ENCODE measurements at regions not wholly inside any gene's neighbourhood (a gene's known extent, or its start where the extent isn't known, plus 50 kb on each side); places are given as distances from the start of the nearest gene placed in this dataset.
A peak's percentile ranks its signal among the peaks of the same experiment; 100 is the strongest.
"Not testable (repeated sequence)": the region's sequence is repeated elsewhere in the genome, so short reads cannot be mapped to it uniquely, and the experiment has no call there.

DNA sequence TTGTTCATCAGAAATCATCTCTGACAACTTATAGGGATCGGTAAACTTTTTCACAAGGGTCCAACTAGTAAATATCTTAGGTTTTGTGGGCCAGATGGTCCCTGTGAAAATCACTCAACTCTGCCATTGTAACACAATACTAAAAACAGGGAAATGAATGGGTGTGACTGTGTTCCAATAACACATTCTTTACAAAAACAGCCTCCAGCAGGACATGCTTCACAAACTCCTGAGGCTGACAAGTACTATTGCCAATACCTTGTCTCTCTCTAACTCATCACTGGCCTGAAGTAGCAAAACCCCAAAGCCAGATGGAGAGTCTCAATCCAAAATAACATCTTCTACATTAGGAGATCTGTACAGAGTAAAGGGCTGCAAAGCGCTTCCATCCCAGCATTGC is 312.3 kb downstream of the TOX3 start:
- no peak for DNase-seq

DNA sequence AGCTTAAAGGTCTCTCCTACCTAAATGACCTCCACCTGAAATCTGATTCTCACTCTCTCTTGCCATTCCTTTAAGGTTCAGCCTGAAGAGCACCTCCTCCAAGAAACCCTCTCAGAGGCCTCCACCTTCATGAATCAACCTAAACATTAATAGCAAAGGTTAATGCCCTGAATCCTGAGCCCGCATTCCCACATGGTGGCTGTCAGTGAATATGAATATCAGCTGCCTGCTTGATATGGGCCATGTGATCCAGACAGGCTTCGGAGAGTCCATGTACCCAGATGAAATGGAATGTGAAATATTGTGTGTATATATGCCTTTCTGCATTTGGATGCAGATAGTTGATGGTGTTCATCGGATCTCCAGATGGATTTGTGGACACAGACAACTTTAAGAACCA is 317.5 kb downstream of the TOX3 start:
- no peak for DNase-seq

DNA sequence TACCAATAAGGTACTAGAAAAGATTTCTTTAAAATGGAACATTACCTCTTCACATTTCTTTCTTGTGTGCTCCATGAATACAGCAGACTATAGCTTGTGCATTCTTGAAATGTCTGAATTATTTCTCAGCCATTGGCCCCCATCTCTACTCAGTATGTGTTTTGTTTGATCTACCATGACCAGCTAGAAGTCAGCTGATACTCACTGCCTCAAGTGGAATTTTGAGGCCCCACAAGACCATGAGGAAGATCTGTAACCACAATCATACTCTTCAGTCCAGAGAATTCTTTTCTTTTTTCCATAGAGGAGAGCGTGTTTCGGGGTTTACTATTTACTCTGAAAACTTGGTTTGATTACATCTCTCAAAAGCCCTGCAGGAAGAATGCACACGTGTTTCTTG is 319.1 kb downstream of the TOX3 start:
- no peak for DNase-seq

DNA sequence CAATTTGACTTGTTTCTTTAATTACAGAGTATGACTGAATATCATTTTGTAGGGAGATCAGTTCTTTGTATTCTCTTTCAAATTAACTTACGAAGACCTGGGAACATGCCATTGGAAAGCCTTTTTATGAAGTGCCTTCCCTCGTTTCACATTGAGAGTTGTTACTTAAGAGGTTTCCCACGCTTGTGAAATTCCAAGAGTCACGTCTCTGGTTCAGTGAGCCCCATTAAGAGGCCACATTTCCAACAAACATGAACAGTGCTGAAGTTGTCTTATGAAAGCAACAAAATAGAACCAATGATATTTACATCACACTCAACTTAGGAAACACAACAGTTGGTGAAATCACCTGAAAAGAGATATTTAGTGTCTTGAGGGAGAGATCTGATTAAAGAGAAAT is 334.1 kb downstream of the TOX3 start:
- DNase-seq: no peak

DNA sequence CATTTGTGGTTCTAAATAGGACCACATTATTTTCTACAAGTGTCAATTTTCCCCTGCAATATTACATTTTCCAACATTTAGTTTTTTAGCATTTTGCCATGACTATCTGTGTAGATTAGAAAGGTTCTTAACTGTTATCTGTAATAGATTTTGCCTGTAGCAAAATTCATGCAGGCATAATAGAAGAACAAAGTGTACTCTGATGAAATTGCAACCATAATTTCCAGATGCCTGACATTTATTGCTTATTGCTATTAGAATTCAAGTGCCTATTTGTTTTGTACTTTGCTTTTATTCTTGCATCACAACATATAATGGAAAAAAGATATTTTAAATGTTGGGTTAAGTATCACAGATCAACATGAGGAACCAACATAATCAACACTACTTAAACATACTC is 337.7 kb downstream of the TOX3 start:
- DNase-seq: no peak

DNA sequence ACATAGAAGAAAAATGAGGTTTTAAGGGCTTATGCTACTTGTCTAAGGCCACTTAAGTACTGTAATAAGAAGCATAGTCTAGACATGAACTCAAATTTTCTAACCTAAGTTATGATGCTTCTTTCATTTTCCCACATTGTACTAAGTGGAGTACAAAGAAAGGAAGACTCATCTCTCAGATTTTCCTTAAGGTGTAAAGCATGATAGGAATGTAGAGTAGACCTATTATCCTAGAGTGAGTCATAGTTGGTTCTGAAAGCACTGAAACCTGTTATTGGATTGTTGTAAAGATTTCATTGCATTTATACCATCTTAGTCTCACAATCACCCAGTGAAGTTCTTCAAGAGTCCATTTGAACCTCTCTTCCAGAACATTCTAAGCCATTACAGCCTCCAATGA is 343.8 kb downstream of the TOX3 start:
- no peak for DNase-seq

DNA sequence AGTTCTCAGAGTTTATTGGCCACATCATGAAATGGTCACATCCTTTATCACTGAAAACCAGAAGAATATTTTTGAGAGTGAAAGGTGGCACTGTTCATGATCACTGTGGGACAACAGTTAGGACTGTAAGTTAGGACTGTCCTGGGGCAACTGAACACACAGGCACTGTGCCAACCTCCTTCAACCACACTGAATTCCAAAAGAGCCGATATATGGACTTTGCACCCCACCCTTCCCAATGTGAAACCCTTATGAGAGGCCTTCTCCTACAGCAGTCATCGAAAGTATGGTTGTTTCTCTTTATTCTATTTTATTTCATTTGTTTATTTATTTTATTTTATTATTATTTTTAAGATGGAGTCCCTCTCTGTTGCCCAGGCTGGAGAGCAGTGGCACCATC is 353.5 kb downstream of the TOX3 start:
- no peak for DNase-seq

DNA sequence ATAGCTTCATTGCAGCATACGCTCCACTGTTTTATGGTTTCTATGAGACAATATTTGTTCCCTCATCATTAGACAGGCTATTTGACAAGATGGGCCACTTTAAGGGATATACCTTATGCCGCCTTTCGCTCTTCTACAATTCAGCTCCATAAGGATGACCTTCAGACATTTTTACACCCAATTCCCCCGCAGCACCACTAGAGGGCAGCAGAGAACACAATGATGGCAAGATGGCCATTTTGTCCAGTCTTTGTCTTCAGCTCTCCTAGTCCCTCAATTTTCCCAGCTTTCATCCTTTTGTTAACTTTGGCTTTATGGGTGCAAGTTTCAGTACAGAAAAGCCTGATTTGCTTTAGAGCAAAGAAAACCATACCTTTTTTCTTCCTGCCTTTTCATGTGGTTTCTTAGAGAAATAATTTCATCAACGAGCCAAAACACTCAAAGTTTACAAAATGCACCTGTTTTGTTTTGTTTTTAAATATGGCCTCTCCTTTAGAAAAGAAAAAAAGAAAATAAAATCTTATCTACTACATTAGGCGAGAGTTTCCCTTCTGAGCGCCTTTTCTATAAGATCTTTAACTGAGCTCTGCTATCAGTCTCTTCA is 355.3 kb downstream of the TOX3 start:
- peak; percentile 71 for DNase-seq

DNA sequence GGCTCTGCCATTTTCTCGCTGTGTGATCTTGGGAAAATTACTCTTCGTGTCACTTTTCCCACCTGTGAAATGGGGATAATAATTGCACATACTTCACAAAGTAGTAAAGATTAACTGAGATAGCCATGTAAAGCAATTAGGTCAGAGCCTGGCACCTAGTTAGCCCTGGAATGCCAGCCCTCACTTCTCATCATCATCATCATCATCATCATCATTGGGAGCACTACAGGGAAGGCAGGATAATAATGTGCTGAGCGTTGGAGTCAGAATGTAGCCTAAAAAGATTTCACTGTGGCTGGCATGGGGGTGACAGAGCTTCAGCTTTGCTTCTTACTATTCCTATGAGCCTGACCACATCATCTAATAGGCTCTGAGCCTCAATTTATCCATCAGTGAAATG is 362.6 kb downstream of the TOX3 start:
- DNase-seq: no peak

DNA sequence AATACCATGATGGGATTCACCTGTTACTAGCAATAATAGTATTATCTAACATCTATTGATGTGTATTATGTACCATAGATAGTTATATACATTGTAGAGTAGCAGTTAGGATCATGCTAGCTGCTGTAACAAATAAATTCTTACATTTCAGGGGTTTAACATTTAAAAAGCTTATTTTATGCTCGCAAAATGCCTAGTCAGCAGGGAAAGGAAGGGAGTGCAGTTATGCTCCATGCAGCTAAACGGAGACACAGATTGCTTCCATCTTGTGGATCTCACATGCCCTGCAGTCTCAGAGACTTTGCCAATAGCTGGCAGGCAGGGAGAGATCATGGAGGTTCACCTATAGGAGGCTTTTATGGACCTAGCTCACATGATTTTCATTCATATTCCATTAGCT is 364.1 kb downstream of the TOX3 start:
- DNase-seq: no peak

DNA sequence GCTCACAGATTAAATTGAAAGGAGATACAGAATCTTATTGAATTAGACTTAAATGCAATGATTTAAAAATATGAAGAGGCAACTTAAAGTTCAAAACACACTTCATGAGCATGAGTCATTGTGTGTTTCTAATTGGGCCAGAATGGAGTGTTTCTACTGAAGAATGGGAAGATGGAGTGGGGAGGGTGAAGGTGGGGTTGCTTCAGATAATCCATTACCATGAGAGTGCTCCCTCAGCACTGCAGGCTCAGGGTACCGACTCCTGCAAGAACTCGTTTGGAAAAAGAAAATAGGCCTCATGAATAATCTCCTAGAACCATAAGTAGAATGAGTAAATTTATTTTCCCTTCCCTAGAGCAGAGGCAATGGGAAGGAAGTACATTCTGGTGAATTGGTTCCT is 372.8 kb downstream of the TOX3 start:
- DNase-seq: no peak

DNA sequence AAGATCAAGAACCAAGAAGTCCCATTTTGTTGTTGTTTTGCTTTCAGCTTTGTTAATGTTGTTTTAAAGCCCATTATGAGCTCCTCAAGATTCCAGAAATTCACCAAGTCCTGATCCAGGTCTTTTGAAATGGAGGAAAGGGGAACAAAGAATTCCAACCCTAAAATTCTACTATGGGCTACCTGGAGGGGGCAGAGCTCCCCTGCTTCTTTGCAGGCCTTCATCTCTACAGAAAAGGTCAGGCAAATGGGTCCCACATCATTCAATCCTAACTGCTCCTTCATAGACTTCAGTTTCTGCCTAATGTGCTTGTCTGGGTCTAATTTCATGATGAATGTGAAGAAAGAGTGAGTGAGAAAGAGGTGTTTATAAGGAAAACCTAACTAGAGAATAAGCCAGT is 375.5 kb downstream of the TOX3 start:
- no peak for DNase-seq

DNA sequence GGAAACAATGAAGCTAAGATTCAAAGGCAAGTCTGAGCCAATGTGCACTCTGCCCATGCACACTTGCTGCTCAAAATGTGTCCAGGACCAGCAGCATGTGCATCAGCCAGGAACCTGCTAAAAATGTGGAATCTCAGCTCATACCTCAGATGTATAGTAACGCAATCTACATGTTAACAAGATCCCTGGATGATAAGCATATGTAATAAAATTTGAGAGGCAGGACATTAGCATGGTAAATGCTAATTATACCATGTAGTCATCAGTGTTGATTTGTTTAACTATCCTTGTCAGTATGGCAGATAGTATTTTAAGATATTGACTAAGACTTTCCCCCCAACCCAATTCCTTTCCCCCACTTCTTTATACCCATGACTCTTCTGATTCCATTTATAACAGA is 379.6 kb downstream of the TOX3 start:
- no peak for DNase-seq

DNA sequence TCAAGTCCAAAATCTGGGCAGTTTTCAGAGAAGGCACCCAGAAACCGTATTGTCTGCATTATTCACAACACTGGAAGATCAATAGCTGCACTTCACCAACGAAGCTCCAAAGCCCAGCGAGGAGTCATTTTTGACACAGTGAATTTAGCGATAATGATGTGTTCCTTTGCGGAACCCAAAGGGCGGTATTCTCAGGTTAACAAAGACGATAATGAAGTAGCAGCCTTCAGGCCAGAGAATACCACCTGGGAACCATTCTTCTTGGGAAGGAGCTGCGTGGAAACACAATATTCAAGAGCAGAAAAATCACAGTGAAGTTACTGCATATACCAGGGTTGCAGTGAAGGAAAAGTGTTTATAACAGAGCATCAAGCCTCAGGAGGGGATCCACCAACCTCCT is 381.0 kb downstream of the TOX3 start:
- DNase-seq: no peak

DNA sequence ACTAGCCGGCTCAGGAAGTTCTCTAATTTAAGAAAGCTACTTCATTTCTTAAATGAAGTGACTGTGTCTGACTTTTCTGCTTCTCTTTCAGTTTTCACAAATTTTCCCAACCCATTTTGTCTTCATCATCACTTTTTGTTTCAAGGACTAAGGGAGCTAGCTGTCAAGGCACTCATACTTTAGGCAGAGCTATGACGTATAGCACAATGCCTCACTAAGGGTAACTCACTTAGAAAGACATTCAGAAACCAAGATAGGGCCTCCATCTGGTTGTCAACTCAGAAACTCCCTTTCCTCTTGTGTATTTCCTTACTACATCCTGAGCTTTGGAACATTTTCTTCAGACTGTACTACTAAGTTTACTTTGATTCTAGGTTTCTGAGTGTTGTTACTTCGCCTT is 397.9 kb downstream of the TOX3 start:
- DNase-seq: no peak

DNA sequence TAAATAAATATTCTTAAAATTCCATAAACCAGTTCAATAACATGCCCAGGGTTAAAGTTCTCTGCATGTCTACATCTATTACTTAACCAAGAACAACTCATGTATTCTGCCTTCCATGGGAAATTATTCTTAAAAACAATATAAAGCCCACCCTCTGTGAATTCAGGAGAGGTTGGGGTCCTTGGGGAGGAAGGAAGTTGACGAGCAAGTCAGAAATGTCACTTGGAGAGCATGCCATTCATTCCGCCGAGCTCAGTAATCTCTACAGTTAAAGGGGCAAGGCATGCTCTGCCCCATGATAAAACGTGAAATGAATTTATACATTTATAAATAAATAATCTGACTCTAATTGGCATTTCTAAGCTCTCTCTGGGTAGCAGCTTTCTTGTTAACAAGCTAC is 405.1 kb downstream of the TOX3 start:
- no peak for DNase-seq

DNA sequence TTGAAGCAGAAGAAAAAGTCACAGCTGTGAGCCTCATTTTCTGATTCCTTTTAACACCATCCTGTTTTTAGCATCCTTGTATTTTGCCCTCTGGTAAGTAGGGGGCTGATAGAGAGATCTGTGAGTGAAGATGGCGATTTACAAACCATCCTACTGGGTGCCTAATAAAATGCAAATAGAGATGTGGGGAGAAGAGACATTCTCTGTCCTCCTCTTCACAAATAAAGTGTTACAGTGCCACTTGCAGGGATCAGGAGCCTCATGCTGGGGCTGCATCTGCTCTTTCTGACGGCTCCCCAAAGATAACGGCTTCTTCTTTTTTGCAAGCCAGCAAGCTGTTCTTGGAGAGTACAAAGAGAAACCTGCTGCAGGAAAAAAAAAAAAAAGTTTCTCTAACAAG is 418.6 kb downstream of the TOX3 start:
- no peak for DNase-seq

DNA sequence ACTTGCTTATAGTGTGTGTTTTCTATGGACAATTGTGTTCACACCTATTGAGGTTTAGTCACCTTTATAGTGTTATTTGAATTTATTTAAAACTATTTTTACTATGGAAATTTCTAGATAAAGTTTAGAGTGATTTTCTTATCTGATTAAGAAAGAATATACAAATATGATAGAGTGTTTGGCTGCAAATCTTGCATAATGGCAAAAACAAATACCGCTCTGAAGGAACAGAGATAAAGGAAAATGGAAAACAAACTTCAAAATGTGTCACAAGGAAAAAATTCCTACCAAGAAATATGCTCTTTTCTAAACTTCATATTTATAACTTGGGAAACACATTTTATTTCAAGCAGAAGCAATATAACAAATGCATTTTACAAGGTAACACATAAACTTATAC is 423.1 kb downstream of the TOX3 start:
- no peak for DNase-seq

DNA sequence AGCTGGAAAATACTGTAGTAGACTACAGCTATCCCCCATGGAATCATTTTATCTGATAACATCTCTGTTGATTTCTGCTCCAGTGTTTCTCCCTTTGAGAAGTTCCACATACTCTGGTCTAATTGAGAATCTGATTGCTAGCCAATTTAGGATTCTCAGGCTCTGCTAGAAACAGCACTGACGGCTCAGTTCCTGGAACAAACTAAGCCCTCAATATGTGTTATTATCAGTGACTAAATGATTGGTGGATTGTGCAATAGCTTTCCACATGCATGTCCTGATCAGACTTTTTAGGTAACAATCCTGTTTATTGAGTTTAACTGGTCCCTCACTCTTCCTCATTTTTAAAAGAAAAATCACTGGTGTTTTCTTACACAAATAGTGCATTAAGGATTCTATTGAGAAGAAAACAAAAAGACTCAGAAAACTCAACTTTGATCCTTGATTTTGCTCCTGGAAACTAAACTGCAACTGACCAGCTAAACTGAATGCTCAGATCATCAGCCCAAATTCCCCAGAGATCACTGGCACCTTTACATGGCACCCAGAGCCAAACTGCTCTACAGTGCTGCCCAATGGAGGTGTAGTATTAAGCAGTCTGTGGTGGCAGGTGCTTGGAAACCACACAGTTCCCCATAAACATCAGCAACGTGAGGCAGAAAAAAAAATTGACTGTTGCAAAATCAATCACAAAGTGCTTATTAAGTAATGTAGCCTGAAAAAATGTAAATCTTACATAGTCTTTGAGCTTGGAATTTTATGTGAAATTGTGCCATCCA is 423.7 kb downstream of the TOX3 start:
- no peak for DNase-seq

DNA sequence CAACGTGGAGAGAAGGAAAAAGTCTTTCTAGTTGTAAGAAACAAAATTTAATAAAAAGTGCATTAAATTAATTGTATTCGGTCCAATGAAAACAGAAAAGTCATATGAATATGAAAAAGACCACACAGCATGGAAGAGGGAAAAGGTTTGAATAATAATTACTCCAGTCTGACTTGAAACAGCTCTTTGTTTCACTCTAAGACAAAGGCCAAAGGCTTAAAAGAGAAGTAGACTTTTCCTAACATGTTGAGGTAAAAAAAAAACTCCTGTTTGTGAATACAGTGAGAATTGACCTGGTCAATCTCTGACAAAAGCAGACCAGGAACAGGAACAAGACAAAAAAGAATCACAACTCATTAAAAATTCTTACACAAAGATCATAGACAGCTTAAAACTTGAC is 429.8 kb downstream of the TOX3 start:
- no peak for DNase-seq

DNA sequence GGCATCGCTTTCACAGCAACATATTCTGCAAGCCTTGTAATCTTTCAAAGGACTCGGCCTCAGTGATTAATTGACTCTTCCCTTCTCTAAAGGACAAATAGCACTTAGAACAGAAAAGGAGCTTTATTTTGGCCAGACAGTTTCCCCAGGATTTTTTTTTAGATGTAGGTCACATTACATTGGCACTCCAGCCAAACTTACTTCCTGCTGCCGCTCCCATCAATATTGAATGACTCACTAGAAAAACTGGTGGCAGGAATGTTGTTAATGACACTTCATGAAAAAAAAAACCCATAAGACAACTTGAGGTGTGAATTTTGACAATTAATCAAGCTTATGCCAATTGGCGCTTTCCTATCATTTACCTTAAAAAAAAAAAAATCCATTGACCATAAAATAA is 432.6 kb downstream of the TOX3 start:
- no peak for DNase-seq

DNA sequence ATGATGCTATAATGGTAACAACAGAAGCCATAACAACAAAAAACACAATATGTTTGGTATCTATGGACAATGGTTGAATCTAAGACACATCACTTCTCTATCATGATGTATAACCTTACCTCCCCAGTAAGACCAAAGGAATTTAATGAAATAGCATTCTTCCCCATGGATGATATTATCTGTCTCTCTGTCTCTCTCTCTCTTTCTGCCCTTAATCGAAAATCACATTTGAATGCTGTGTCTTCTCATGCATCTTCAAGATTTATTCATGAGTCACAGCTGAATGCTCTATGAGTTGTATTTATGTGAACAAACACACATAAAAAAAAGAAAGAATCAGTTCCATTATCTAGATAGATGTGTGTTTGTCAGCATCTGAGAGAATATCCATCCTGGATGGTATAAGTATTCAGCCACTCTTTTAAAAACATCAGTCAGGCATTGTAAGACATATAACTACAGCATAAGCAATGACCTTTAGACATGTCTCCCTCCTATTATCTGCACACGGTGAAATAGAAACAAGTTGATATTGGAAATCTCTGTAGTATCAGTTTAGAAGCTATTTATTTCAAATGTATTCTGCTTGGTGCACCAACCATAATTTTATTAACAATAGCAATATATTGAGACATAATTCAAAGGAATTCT is 433.3 kb downstream of the TOX3 start:
- DNase-seq: no peak

DNA sequence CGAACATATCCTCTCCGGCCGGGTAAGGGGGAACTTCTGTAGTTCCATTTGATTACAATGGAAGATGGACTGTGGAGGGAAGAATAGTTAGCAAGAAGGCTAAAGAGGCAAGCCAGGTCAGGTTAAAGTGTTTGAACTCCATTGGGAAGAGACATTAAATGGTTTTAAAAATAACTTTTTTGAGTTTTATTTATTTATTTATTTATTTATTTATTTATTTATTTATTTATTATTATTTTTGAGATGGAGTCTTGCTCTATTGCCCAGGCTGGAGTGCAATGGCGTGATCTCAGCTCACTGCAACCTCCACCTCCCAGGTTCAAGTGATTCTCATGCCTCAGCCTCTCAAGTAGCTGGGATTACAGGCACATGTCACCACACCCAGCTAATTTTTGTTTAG is 441.9 kb downstream of the TOX3 start:
- DNase-seq: not testable (repeated sequence)

DNA sequence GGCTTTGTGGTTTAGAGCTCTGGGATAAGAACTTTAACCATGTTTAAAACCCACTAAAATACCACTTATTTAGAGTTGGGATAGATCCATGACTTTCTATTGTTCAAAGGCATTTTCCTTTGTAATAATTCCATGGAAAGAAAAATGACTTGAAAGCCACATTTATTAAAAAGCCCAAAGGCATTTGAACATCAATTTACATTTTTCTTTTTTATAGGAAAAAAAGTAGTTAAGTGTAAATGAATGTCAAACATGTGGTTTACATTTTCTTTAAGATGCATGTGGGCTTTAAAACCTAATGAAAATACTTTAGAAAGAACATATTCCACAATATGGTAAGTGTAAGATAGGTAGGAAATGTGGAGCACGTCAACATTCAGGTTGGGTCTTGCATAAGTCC is 443.2 kb downstream of the TOX3 start:
- DNase-seq: no peak

DNA sequence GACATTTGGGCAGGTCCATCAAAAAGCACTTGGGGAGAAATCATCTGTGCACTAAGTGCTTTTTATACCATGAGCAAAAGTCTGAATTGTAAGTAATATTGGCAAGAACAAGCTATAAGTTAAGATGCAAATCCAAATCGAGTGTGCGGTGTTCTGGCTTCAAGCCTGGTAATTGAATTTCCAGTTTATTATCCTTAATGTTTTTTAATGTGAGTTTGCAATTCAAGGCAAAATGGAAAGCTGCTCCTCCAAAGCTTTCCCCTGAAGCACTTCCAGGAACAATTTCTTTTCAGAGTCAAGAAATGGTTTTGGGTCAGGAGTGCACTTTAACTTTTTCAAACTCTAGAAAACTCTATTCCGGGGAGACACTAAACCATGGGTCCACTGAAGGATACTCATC is 445.7 kb downstream of the TOX3 start:
- DNase-seq: peak; percentile 38

Data from left hindlimb (tissue), 1 donor.